ENCODE measurements at regions not wholly inside any gene's neighbourhood (a gene's known extent, or its start where the extent isn't known, plus 50 kb on each side); places are given as distances from the start of the nearest gene placed in this dataset.

DNA sequence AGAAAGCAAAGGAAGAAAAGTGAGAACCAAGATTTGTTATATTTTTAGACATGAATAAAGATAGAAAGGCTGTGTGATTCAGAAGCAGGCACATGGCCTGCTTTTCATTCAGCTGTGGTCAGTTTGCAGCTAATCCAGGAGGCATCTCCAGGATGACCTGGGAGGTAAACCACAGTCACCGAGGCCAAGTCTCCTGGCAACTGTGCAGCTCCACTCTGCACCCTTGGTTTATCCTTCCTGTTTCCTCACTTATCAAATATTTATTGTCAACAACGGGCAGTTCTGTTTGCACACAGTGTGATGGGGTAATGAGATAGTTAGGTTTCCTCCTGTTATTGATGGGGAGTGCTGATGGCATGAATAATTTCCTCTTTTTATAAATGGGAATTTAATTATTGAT lies 243.0 kb downstream of the PSAT1 start (continued):
- TF ChIP-seq CREB1 (IDR thresholded peaks at IDR 0.05), result no peak
- TF ChIP-seq SAP30 (IDR thresholded peaks at IDR 0.05; ENCODE audit: insufficient read depth, insufficient replicate concordance, low read length), result no peak
- TF ChIP-seq RBBP5 (IDR thresholded peaks at IDR 0.05; ENCODE audit: borderline replicate concordance, low read depth, low read length), result no peak
- TF ChIP-seq RNF2 (IDR thresholded peaks at IDR 0.05; ENCODE audit: borderline replicate concordance, low read depth, low read length, missing control alignments, poor library complexity, severe bottlenecking), result no peak
- no peak for TF ChIP-seq SRF (IDR thresholded peaks at IDR 0.05; ENCODE audit: low read depth, low read length)
- TF ChIP-seq POU5F1 (IDR thresholded peaks at IDR 0.05; ENCODE audit: low read depth, low read length), result no peak
